Peyer's patch (tissue), 4 donors: ENCODE measurements at regions not wholly inside any gene's neighbourhood (a gene's known extent, or its start where the extent isn't known, plus 50 kb on each side); places are given as distances from the start of the nearest gene placed in this dataset.

Source experiments
- DNase-seq, 3 donors: peaks; one replicate each; pipeline ENCODE4 v3.0.0-alpha.2; 2017 to 2019
- H3K27ac ChIP-seq, 4 donors: fragments of 200-600 bp; sonication (generic); one replicate each; pipeline ENCODE4 v1.5.1; 2016 to 2019
- H3K27me3 ChIP-seq, 2 donors: fragments of 200-600 bp; sonication (generic); one replicate each; pipeline ENCODE4 v1.5.1; 2019
- H3K36me3 ChIP-seq, 3 donors: fragments of 200-600 bp; sonication (generic); one replicate each; pipeline ENCODE4 v1.5.1; 2016 to 2019
- H3K4me1 ChIP-seq, 4 donors: fragments of 200-600 bp; sonication (generic); one replicate each; pipeline ENCODE4 v1.5.1; 2016 to 2019
- H3K4me3 ChIP-seq, 4 donors: fragments of 200-600 bp; sonication (generic); 1 replicate in 3 of 4; 2 replicates in 1 of 4; pipeline ENCODE4 v1.5.1; 2016 to 2019; ENCODE audit warnings: mild to moderate bottlenecking in 1 of 4
- H3K9me3 ChIP-seq, 4 donors: fragments of 200-600 bp; sonication (generic); one replicate each; pipeline ENCODE4 v1.5.1; 2016 to 2019; ENCODE audit warnings: mild to moderate bottlenecking in 1 of 4
- POLR2A ChIP-seq, 2 donors: fragments of 450-650 bp; IDR thresholded peaks; one replicate each; pipeline ENCODE4 v1.5.1; 2017; ENCODE audit warnings: antibody characterized with exemption in 2 of 2, mild to moderate bottlenecking in 2 of 2, moderate library complexity in 2 of 2
- TF ChIP-seq, protein P1 (sequence below), 6 experiments: fragments of 450-650 bp in 4 of 6; fragments of 200-600 bp in 2 of 6; sonication (generic) in 1 of 6; IDR thresholded peaks; one replicate each; pipeline ENCODE4 v1.5.1; 2017 to 2019; ENCODE audit warnings: antibody characterized with exemption in 6 of 6, mild to moderate bottlenecking in 3 of 6, moderate library complexity in 1 of 6

DNA sequence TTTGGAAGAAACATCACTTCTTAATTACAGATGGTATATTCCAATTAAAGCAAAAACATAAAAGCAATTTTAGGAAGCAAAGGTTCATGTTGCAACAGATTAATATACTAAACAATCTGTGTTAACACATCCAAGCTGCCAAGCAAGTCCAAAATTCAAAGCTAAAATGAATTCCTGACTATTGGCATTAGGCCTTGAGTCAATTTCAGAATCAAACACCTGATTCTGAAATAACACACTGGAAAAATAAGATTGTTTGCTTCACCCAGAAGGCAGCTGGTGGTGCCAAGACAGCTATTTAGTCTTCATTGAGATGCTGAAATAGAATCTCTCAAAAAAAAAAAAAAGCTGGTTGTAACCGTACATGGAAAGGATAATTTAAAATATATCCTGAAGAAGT lies 465.6 kb downstream of the SOCS6 start:
- DNase-seq: no peak
- Histone ChIP-seq H3K27ac (no peak overlapping the region), H3K4me3 (no peak overlapping the region), H3K9me3 (no peaks in the 10 kb centered on the region), H3K27me3 (no peaks in the 10 kb centered on the region), H3K36me3 (no peaks in the 10 kb centered on the region), H3K4me1 (no peaks in the 10 kb centered on the region)
- no peak for TF ChIP-seq POLR2A (IDR thresholded peaks at IDR 0.05)
- TF ChIP-seq, protein P1, sequence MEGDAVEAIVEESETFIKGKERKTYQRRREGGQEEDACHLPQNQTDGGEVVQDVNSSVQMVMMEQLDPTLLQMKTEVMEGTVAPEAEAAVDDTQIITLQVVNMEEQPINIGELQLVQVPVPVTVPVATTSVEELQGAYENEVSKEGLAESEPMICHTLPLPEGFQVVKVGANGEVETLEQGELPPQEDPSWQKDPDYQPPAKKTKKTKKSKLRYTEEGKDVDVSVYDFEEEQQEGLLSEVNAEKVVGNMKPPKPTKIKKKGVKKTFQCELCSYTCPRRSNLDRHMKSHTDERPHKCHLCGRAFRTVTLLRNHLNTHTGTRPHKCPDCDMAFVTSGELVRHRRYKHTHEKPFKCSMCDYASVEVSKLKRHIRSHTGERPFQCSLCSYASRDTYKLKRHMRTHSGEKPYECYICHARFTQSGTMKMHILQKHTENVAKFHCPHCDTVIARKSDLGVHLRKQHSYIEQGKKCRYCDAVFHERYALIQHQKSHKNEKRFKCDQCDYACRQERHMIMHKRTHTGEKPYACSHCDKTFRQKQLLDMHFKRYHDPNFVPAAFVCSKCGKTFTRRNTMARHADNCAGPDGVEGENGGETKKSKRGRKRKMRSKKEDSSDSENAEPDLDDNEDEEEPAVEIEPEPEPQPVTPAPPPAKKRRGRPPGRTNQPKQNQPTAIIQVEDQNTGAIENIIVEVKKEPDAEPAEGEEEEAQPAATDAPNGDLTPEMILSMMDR (IDR thresholded peaks at IDR 0.05): no peak

DNA sequence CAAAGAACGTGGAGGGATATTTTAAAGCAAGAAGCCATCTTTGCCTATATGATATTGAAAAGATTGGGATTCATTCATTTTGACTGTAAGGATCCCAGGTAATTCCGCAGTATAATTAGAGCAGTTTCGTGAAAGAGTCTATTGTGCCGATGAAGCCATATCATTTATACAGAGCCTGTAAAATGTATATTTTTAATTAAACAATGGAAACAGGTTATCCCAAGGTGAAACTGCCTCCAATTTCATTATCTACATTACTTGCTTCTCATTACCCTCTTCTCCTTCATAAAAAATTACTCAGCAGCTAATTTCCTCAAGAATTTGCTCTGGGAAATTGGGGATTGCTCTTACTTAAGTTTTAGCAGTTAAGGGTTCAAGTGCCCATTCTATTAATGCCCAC lies 444.1 kb downstream of the SOCS6 start:
- peaks cover 0 to 4% (median 0%) of the 10 kb centered on the region in 4 donors for H3K9me3 ChIP-seq
- no peaks in the 10 kb centered on the region for H3K27me3 ChIP-seq
- H3K4me3 ChIP-seq: no peak overlapping the region
- DNase-seq: no peak
- TF ChIP-seq, protein P1 (IDR thresholded peaks at IDR 0.05): no peak
- TF ChIP-seq POLR2A (IDR thresholded peaks at IDR 0.05): no peak
- no peaks in the 10 kb centered on the region for H3K4me1 ChIP-seq
- no peak overlapping the region for H3K27ac ChIP-seq
- H3K36me3 ChIP-seq: no peaks in the 10 kb centered on the region

DNA sequence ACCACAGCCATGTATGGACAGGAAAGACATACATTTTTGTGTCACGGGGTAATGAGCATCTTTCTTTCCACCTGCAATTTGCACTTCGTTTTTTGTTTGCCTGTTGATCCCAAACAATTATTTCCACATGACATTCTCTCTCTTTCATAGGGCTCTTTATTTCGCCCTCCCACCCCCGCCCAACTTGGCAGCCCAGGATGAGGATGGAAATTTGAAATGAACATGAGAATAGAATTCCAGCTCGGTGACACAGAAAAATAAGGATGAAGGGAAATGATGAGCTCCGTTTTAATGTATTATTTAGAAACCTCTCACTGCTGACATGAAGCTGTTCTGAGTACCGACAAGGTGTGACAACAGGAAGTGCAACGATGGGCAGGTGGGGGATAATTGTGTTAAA lies 443.3 kb downstream of the SOCS6 start:
- TF ChIP-seq, protein P1 (IDR thresholded peaks at IDR 0.05): no peak
- TF ChIP-seq POLR2A (IDR thresholded peaks at IDR 0.05): no peak
- Histone ChIP-seq H3K27me3 (no peaks in the 10 kb centered on the region), H3K4me1 (no peaks in the 10 kb centered on the region), H3K27ac (no peak overlapping the region), H3K36me3 (no peaks in the 10 kb centered on the region), H3K9me3 (peaks cover 0 to 4% (median 0%) of the 10 kb centered on the region in 4 donors), H3K4me3 (no peak overlapping the region)
- no peak for DNase-seq

DNA sequence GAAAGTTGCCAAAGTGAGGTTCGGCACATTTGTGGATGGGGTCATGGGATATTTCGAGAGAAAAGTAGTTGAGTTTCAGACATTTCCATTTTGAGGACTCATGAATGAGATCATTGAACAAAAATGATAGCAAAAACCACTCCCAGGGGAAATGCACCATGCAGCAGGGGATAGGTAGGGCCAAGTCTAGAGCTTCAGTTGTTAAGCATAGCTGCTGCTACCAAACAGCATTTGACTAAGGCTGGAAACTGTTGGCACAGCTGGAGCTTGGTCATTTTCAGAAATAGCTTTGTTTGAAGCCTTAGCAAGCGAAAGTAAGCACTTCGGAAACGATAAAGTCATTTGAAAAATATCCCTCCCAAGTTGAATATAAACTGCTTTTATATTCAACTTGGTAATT lies 431.8 kb downstream of the SOCS6 start:
- H3K36me3 ChIP-seq: no peaks in the 10 kb centered on the region
- H3K9me3 ChIP-seq: no peaks in the 10 kb centered on the region
- DNase-seq: no peak
- H3K4me3 ChIP-seq: no peak overlapping the region
- H3K4me1 ChIP-seq: no peaks in the 10 kb centered on the region
- H3K27ac ChIP-seq: no peak overlapping the region
- H3K27me3 ChIP-seq: no peaks in the 10 kb centered on the region
- TF ChIP-seq, protein P1 (IDR thresholded peaks at IDR 0.05): no peak
- TF ChIP-seq POLR2A (IDR thresholded peaks at IDR 0.05): no peak

DNA sequence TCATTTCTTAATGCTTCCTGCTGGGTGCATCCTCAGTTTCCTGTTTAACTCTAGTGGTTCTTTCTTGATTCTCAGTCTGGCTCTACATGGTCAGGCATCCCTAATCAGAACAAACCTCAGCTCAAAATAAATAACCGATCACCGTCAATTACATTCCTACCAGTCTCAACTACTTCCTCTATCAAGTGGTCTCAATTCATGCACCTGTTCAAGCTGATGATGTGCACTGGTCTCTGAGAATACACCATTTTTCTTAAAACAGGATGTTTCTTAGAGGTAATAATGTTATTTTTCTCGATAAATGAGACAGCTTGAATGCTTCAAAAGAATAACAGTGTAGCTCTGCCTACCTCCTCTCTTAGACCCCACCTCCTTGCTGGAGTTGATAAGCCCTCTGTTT lies 420.9 kb downstream of the SOCS6 start:
- TF ChIP-seq POLR2A (IDR thresholded peaks at IDR 0.05): no peak
- TF ChIP-seq, protein P1 (IDR thresholded peaks at IDR 0.05): no peak
- Histone ChIP-seq H3K27ac (no peak overlapping the region), H3K27me3 (no peaks in the 10 kb centered on the region), H3K4me1 (no peaks in the 10 kb centered on the region), H3K9me3 (no peaks in the 10 kb centered on the region), H3K36me3 (no peaks in the 10 kb centered on the region), H3K4me3 (no peak overlapping the region)
- DNase-seq: no peak

DNA sequence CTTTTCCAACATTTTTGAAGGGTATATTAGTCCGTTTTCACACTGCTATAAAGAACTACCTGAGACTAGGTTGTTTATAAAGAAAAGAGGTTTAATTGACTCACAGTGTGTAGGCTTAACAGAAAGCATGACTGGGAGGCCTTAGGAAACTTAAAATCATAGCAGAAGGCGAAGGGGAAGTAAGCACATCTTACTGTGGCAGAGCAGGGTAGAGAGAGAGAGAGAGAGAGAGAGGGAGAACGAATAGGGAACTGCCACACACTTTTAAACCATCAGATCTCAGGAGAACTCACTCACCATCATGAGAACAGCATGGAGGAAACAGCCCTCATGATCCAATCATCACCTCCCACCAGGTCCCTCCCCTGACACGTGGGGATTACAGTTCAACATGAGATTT lies 420.3 kb downstream of the SOCS6 start:
- no peak overlapping the region for H3K27ac ChIP-seq
- no peaks in the 10 kb centered on the region for H3K9me3 ChIP-seq
- no peaks in the 10 kb centered on the region for H3K4me1 ChIP-seq
- no peaks in the 10 kb centered on the region for H3K36me3 ChIP-seq
- no peak for TF ChIP-seq POLR2A (IDR thresholded peaks at IDR 0.05)
- TF ChIP-seq, protein P1 (IDR thresholded peaks at IDR 0.05): no peak
- no peak for DNase-seq
- no peaks in the 10 kb centered on the region for H3K27me3 ChIP-seq
- H3K4me3 ChIP-seq: no peak overlapping the region
